Motor neuron (in vitro differentiated cells): ENCODE measurements at regions not wholly inside any gene's neighbourhood (a gene's known extent, or its start where the extent isn't known, plus 50 kb on each side); places are given as distances from the start of the nearest gene placed in this dataset.

Experiments used
- ATAC-seq, 8 experiments: fragments of 200-7000 bp; cut with Tn5 transposase; replicated peaks in 6 of 8; 2 replicates each; pipeline ENCODE4 v1.8.0; 2021; ENCODE audit warnings: mild to moderate bottlenecking in 8 of 8, moderate library complexity in 8 of 8
- H3K27ac ChIP-seq, 2 donors: fragments of 250-450 bp; sonication (Bioruptor Pico); 2 replicates each; pipeline ENCODE4 v1.9.0; 2021; ENCODE audit warnings: antibody characterized with exemption in 2 of 2, mild to moderate bottlenecking in 2 of 2, moderate library complexity in 1 of 2
- H3K4me1 ChIP-seq, 2 donors: fragments of 250-450 bp; sonication (Bioruptor Pico); replicated peaks in 1 of 2; 2 replicates each; pipeline ENCODE4 v1.6.1; 2021; ENCODE audit warnings: antibody characterized with exemption in 2 of 2, mild to moderate bottlenecking in 2 of 2, moderate library complexity in 1 of 2
- H3K4me3 ChIP-seq, 5 donors: fragments of 250-450 bp; sonication (Bioruptor Pico); 2 replicates each; pipeline ENCODE4 v1.9.0; 2021; ENCODE audit warnings: antibody characterized with exemption in 5 of 5, mild to moderate bottlenecking in 5 of 5, moderate library complexity in 4 of 5
- WGBS, 10 experiments: fragments of 450-650 bp; shearing (Covaris generic); methylation state at CpG; one replicate each; pipeline ENCODE4 v1.0.0; 2022; 5-methylcytosine and 5-hydroxymethylcytosine counted together
- in situ Hi-C, 9 experiments: fragments of 400-800 bp; cut with MboI; loops; one replicate each; pipeline ENCODE4 v1.15.0; 2021; ENCODE audit warnings: low sequenced_read_pairs in 9 of 9, low pct_unique_long_range_greater_than_20kb in 2 of 9; ENCODE audit not compliant: unreplicated experiment in 9 of 9

DNA sequence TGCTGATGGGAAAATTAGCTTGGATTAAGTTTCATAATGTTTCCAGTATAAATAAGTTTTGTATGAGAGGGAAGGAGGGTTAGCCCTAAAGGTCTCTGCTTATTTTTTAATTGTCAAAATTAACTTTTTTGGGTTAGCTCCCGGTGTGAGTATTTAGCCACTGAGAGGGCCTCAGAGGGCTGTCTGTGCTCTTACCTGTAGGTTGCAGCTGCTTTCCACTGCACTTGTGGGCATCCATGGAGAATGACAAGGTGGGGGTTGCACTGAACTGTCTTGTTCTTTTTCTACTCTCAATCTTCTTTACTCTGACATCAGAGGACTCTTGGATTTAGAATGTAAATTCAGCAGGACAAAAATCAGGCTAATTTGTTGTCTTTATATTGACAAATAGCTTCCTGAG, 81.4 kb downstream of the CD164 start:
- ATAC-seq, result no peak
- H3K27ac ChIP-seq, result no peak overlapping the region
- peaks cover 14 to 15% of the 10 kb centered on the region in 2 donors for H3K4me1 ChIP-seq
- WGBS, 10 experiments, result 40 to 100% (median 87%) methylated on average over 1 of the region's 1 CpG; no CpG with 5 or more reads in 4 of the 10 experiments
- no peak overlapping the region for H3K4me3 ChIP-seq
- in situ Hi-C loops, result no loop called here

DNA sequence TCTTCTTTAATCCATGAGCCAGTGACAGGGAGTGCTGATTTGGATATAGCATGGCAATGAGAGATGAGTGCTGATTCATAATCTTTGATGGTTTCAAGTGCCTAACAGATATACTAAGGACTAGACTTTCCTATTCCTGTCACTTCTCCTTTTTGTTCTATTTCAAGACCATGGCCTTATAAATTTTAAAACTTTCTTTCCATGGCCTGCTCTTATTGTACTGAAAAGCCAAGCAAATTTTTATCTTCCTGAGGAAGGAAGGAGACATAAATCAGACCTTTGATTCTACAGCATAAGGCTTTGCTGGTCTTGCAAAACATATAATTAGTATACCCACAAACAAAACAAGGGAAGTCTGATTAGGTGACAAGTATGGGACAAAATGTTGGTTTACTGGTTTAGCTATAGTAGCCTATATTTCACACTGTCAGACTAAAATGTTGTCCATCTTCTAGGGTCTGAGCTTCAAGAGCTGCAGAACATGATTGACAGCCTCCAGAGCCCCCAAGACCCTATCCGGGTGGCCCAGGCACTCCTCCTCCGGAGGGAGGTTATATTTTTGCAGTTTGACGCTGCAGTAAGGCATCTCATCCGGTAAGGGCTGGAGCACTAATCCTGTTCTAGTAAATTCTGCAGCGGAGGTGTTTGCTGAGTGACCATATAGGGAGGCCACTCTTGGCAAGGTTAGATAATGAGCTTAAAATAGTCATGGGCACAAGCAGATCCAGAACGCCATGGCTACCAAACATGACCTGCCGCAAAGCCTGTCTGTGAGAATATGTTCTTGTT, 82.3 kb downstream of the CD164 start:
- in situ Hi-C loops, result no loop called here
- H3K4me1 ChIP-seq, result peaks cover 14 to 15% of the 10 kb centered on the region in 2 donors
- ATAC-seq, result peak in 1 of 8 experiments; percentile 38
- H3K4me3 ChIP-seq, result no peak overlapping the region
- WGBS, 10 experiments, result 54 to 100% (median 82%) methylated on average over 2 to 6 of the region's 7 CpGs; no CpG with 5 or more reads in 2 of the 10 experiments
- no peak overlapping the region for H3K27ac ChIP-seq

DNA sequence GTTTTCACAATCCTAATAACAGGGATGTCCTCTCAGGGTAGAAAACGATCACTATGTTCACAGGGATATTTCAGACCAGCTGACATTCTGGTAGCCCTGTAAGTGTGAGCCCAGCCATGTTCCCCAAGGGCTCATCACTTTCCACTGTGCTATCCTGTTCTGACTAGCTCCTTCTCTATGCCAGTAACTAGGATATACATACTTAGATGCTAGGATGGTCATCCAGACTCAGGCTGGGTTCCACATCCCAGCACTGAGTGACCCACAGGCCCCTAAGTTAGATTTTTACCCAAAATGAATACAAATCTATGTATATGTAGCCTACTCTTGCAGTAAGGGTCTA, 83.0 kb downstream of the CD164 start:
- H3K4me3 ChIP-seq, result no peak overlapping the region
- peak in 4 of 8 experiments; percentile 46 to 66 (median 56) for ATAC-seq
- peaks cover 17 to 18% of the 10 kb centered on the region in 2 donors for H3K4me1 ChIP-seq
- WGBS, 10 experiments, result 0 to 100% (median 83%) methylated on average over 1 of the region's 1 CpG; no CpG with 5 or more reads in 7 of the 10 experiments
- H3K27ac ChIP-seq, result no peak overlapping the region
- in situ Hi-C loops, result no loop called here

DNA sequence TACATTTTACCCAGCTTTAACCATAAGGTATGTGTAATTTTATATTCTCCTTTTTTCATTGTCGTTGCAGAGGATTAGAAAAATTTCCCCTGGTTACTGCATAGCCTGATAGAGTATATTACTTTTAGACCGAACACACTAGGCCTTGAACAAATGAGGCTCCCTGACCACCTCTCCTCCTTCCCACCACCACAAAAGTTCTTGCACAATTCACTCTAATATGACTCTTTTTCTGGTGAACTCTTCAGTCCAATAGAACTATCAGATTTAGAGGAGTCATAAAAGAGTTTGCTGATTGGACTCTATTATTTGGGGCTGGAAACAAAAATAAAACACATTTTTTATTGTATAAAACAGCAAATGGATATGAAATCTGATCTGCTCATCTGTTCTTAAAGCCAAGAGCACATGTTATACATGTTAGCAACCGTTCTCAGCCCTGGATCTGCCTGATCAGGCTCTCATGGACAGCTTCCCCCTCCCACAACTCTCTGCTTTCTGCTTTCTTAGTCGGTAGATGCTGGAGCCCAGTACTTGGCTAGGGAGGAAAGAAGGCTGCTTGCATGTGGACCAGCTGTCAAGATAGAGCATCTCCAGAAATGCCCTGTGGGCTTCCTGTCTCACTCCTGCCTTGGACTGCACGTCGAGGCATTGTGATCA, 83.5 kb downstream of the CD164 start:
- in situ Hi-C loops, result no loop called here
- no peak overlapping the region for H3K27ac ChIP-seq
- H3K4me3 ChIP-seq, result no peak overlapping the region
- WGBS, 10 experiments, result 25 to 100% (median 66%) methylated on average over 2 to 6 of the region's 6 CpGs; no CpG with 5 or more reads in 2 of the 10 experiments
- peaks cover 18 to 23% of the 10 kb centered on the region in 2 donors for H3K4me1 ChIP-seq
- peak in 3 of 8 experiments; percentile 7 to 68 (median 12) for ATAC-seq

DNA sequence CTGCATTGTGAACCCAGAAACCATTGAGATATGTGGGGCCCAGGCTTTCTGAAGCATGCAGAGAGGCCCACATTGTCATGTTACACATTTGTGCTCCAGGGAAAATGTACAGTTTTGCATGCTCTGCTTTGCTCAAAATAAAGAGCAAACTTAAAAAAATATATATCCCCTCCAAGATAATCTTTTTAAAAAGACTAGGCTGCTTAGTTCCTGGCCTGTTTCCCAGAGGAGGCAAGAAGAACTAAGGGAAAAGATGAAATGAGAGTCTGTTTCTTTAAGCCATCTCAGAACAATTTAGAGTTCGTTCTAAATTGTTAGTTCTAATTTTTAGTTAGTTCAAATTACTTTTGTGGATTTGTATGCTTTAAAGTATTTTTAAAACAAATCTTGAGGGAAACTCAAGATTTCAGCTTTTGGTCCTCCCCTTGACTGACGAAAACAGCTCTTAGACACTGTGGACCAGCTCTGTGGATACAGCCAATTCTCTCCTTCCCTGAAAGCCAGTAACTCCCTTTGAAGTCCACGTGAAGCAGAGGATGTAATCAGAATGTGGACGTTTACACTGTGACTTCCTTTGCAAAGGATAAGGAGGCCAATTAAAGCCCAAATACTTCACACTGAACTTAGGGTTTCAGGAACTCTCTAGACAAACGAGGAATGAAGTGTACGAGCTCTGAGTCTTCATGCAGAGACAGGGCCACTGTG, 84.7 kb downstream of the CD164 start:
- Histone ChIP-seq H3K27ac (no peak overlapping the region), H3K4me1 (peaks cover 18 to 26% of the 10 kb centered on the region in 2 donors), H3K4me3 (no peak overlapping the region)
- in situ Hi-C loops, result no loop called here
- ATAC-seq, result no peak
- 33 to 100% (median 65%) methylated on average over 1 to 6 of the region's 6 CpGs for WGBS, 10 experiments

DNA sequence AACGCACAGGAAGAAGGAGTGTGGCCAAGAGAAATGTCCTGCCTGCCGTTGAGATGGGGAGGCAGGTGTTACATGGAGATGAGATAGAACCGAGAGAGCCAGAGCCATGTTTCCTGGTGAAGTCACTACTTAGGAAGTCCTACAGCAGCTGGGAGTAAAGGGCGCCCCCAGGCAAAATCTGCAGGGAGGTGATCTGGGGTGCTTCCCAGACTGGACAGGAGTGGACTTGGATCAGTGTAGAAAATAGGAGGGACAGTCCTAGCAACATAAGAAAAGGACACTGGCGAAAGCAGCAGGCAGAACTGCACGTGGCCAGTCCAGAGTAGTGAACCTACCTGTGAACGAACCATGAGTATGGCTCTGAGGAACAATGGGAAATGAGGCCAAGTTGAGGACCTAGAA, 85.3 kb downstream of the CD164 start:
- H3K4me3 ChIP-seq, result no peak overlapping the region
- ATAC-seq, result peak in 2 of 8 experiments; percentile 9 to 49
- in situ Hi-C loops, result no loop called here
- peaks cover 18 to 26% of the 10 kb centered on the region in 2 donors for H3K4me1 ChIP-seq
- H3K27ac ChIP-seq, result no peak overlapping the region
- 60 to 100% (median 89%) methylated on average over 1 to 5 of the region's 7 CpGs; no CpG with 5 or more reads in 2 of the 10 experiments for WGBS, 10 experiments

DNA sequence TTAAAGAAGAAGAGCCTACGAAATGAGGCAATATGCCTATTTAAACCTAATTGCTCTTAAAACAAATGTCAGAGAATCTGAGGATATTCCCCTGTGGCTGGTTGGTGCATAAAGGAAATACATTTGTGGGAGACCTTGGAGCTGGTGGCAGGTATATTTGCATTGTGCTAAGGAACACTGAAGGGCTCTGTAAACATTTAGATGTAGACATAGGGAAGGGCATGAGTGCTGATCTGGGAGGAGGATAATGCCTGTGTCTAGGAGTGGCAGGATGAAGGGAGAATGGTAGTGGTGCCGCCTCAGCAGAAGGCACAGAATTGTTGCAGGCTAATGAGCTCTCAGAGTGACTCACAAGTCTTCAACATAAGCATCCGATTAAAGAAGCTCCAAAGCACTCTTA, 85.8 kb downstream of the CD164 start:
- ATAC-seq, result peak in 5 of 8 experiments; percentile 8 to 71 (median 61)
- no peak overlapping the region for H3K4me3 ChIP-seq
- peaks cover 16 to 26% of the 10 kb centered on the region in 2 donors for H3K4me1 ChIP-seq
- H3K27ac ChIP-seq, result no peak overlapping the region
- in situ Hi-C loops, result no loop called here
- 35 to 100% (median 74%) methylated on average over 1 to 3 of the region's 3 CpGs; no CpG with 5 or more reads in 3 of the 10 experiments for WGBS, 10 experiments

DNA sequence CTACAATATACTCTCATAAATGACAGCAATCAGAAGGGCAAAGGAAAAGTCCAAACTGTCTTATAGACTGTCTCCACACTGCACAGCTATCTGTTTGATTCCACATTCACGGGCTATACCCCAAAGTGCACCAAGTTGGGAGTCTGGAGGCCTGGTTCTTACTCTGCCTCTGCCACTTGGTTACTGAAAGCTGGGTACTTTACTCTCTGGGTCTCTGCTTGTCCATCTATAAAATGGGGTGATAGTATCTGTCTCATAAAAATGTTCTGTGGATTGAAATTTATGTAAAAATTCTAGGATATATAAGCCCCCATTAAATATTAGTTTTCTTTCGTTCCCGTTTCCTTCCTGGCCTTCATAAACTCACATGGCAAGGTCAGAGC, 86.5 kb downstream of the CD164 start:
- ATAC-seq, result no peak
- peaks cover 10 to 20% of the 10 kb centered on the region in 2 donors for H3K4me1 ChIP-seq
- H3K4me3 ChIP-seq, result no peak overlapping the region
- H3K27ac ChIP-seq, result no peak overlapping the region
- WGBS, 10 experiments, result 34 to 100% (median 87%) methylated on average over 1 to 3 of the region's 3 CpGs; no CpG with 5 or more reads in 3 of the 10 experiments
- in situ Hi-C loops, result no loop called here

DNA sequence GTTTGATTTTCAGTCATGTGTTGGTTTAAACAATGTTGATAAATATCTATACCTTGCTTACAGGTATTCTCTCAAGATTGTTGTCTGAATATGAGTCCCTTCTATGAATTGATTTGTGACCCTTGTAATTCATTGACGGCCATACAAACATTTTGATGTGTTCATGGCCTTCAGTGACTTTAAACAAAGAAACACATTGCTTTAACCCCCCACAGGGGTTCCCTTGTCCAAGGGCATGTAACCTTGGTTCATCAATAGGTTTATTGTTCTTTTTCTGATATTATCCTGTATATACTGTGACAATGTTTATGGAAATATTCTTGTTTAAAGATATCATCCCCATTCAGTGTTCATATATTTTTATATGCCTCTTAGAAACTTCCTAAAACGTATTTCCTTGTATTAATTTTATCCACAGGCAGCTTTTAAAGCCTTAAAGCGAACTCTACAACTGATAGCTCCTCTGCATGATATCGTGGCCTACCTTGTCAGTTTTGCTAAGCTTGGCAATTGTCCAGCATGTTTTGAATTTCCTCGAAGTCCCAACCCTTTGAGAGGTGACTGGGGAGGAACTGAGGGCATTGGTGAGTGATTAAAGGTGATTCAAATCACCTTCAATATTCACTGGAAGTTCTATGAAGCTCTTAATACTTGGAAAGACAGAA, 87.0 kb downstream of the CD164 start:
- 33 to 100% (median 75%) methylated on average over 1 to 5 of the region's 5 CpGs for WGBS, 10 experiments

DNA sequence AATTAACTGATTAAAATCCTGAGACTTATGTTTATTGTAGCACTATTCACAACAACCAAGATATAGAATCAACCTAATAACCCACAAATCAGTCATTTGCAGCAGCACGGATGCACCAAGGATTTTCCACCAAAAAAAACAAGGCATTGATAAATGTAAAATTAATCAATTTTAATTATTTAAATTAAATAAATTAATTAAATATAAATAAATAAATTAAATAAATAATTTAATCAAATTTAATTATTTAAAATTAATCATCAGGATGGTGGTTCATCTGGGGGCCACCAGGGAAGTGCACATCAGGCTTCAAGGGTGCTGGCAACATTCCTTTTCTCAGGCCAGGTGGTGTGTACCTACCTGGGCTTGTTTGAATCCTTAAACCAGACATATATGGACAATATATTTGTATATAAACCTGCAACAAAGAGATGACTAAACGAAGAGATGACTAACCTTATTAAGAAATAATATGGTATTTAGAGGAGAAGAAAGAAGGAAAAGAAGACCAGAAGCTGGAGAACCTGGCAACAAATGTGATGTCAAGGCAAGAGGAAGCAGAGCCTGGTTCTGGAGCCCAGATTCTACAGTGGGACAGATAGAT, 89.2 kb downstream of the CD164 start:
- no peak overlapping the region for H3K27ac ChIP-seq
- no peak for ATAC-seq
- 0 to 100% (median 67%) methylated on average over 1 to 2 of the region's 2 CpGs for WGBS, 10 experiments
- H3K4me1 ChIP-seq, result peaks cover 3 to 16% of the 10 kb centered on the region in 2 donors
- H3K4me3 ChIP-seq, result no peak overlapping the region
- in situ Hi-C loops, result no loop called here

More for the DNA sequence above, 87.0 kb downstream of the CD164 start:
- Histone ChIP-seq H3K4me3 (no peak overlapping the region), H3K27ac (no peak overlapping the region), H3K4me1 (peaks cover 10 to 20% of the 10 kb centered on the region in 2 donors)
- no peak for ATAC-seq
- in situ Hi-C loops, result no loop called here

DNA sequence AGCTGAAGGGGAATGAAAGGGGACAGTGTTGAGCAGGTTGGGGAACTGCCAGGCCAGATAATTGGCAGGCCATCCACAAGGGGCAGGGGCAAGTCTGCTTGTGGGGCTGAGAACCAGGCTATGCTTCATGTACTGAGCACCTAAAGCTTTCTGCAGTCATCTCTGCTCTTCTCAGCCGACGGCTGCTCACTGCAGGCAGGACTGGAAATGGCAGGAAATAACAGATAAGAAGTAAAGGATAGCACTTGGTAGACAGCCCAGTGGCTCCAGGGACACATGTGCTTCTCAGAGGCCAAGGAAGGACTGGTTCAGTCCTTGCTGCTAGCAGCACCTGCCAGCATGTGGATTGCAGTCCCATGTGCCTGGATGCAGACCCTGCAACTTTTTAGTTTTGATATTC, 89.8 kb downstream of the CD164 start:
- WGBS, 10 experiments, result 92 to 100% (median 97%) methylated on average over 2 of the region's 2 CpGs; no CpG with 5 or more reads in 6 of the 10 experiments
- ATAC-seq, result no peak
- in situ Hi-C loops, result no loop called here
- Histone ChIP-seq H3K4me3 (no peak overlapping the region), H3K27ac (no peak overlapping the region), H3K4me1 (peaks cover 3 to 16% of the 10 kb centered on the region in 2 donors)

DNA sequence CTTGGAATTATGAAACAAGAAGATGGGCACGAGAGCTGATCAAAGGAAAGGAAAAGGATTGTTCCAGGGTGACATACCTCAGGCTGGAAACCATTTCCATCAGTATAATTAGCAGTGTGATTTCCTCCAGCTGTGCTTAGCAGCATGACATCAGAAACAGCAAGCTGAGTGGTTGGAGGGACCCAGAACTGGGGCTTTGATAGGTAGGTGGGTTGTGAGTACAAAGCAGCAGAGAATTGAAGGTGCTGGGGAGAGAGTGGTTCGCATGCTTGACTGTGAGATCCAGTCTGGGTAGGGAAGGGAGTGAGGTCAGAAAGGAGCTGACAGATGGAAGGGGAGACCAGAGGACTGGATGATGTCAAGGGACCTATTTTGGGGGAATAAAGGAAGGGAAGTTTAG, 90.4 kb downstream of the CD164 start:
- H3K27ac ChIP-seq, result no peak overlapping the region
- H3K4me3 ChIP-seq, result no peak overlapping the region
- WGBS, 10 experiments, result 63 to 83% (median 78%) methylated on average over 1 to 2 of the region's 2 CpGs; no CpG with 5 or more reads in 6 of the 10 experiments
- H3K4me1 ChIP-seq, result peaks cover 3 to 16% of the 10 kb centered on the region in 2 donors
- ATAC-seq, result peak in 2 of 8 experiments; percentile 21 to 53
- in situ Hi-C loops, result no loop called here
